ENCODE measurements at regions not wholly inside any gene's neighbourhood (a gene's known extent, or its start where the extent isn't known, plus 50 kb on each side); places are given as distances from the start of the nearest gene placed in this dataset.

DNA sequence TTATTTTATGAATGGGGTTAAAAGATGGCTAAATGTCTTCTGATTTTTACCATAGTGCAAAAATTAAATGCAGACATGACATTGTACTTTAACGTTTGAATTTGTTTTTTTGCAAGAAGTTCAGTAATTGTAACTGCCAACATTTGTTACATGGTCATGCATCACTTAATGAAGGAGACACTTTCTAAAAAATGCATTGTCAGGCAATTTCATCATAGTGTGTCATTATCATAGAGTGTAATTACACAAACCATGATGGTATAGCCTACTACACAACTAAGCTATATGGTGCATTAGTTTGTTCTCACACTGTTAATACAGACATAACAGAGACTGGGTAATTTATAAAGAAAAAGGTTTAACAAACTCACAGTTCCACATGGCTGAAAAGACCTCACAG, 50.0 kb upstream of the NAA35 start:
- no peaks in the 10 kb centered on the region for H3K9me3 ChIP-seq (replicated peaks; ENCODE audit: control insufficient read depth, insufficient read depth, low read length)
- no peaks in the 10 kb centered on the region for H3K4me1 ChIP-seq (ENCODE audit: control insufficient read depth, insufficient read depth, low read length)
- BruUV-seq (replicated peaks) = no TSS peak
- H3K79me2 ChIP-seq (ENCODE audit: control insufficient read depth, insufficient read depth, low read length) = no peaks in the 10 kb centered on the region
- no peak overlapping the region for H3K4me2 ChIP-seq (ENCODE audit: control insufficient read depth, insufficient read depth)
- no peaks in the 10 kb centered on the region for H3K27me3 ChIP-seq (replicated peaks in 1 of 2; ENCODE audit: control insufficient read depth in 2 of 2, insufficient read depth in 2 of 2, low read length in 1 of 2)
- ATAC-seq (no peak), DNase-seq (ENCODE audit: low read depth, low spot score) (no peak), FAIRE-seq (no peak)
- CTCF ChIA-PET = no interaction called here
- RAD21 ChIA-PET (ENCODE audit: unreplicated experiment) = no interaction called here
- no peaks in the 10 kb centered on the region for H3K36me3 ChIP-seq (ENCODE audit: control insufficient read depth in 2 of 2, insufficient read depth in 2 of 2, low read length in 1 of 2)
- POLR2A ChIA-PET = interaction anchor here (0.6 kb wide), 1 partner anchor 64 kb away, joined by 4 read pairs; no protein-coding TSS in a partner anchor
- intact Hi-C loops (cut with micrococcal nuclease; ENCODE audit: unreplicated experiment) = no loop called here
- no peaks in the 10 kb centered on the region for H4K20me1 ChIP-seq (ENCODE audit: control insufficient read depth, insufficient read depth)
- WGBS (ENCODE audit: insufficient coverage, insufficient replicate concordance, low lambda C conversion rate, missing lambda C conversion rate) = 44% methylated on average over 1 of the region's 1 CpG
- TF ChIP-seq, protein P1, sequence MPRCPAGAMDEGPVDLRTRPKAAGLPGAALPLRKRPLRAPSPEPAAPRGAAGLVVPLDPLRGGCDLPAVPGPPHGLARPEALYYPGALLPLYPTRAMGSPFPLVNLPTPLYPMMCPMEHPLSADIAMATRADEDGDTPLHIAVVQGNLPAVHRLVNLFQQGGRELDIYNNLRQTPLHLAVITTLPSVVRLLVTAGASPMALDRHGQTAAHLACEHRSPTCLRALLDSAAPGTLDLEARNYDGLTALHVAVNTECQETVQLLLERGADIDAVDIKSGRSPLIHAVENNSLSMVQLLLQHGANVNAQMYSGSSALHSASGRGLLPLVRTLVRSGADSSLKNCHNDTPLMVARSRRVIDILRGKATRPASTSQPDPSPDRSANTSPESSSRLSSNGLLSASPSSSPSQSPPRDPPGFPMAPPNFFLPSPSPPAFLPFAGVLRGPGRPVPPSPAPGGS (IDR thresholded peaks at IDR 0.05; ENCODE audit: borderline replicate concordance, insufficient read depth, low read depth, low read length, poor library complexity, severe bottlenecking) = no peak
- TF ChIP-seq SMARCA5 (IDR thresholded peaks at IDR 0.05) (no peak), CHD2 (IDR thresholded peaks at IDR 0.05; ENCODE audit: borderline replicate concordance, low read depth, low read length) (no peak), CREM (IDR thresholded peaks at IDR 0.05; ENCODE audit: low read depth) (no peak), HDAC6 (IDR thresholded peaks at IDR 0.05; ENCODE audit: unreplicated experiment) (no peak), CHD4 (IDR thresholded peaks at IDR 0.05) (no peak), IKZF1 (conservative IDR thresholded peaks at IDR 0.05) (no peak), BCL11A (IDR thresholded peaks at IDR 0.05; ENCODE audit: low read depth, low read length) (no peak), MXI1 (IDR thresholded peaks at IDR 0.05; ENCODE audit: low read depth, low read length) (no peak), GABPA (IDR thresholded peaks at IDR 0.05; ENCODE audit: low read depth) (no peak), BMI1 (IDR thresholded peaks at IDR 0.05; ENCODE audit: borderline replicate concordance) (no peak), MTA2 (IDR thresholded peaks at IDR 0.05; ENCODE audit: low read depth) (no peak)
- TF ChIP-seq, protein P2, sequence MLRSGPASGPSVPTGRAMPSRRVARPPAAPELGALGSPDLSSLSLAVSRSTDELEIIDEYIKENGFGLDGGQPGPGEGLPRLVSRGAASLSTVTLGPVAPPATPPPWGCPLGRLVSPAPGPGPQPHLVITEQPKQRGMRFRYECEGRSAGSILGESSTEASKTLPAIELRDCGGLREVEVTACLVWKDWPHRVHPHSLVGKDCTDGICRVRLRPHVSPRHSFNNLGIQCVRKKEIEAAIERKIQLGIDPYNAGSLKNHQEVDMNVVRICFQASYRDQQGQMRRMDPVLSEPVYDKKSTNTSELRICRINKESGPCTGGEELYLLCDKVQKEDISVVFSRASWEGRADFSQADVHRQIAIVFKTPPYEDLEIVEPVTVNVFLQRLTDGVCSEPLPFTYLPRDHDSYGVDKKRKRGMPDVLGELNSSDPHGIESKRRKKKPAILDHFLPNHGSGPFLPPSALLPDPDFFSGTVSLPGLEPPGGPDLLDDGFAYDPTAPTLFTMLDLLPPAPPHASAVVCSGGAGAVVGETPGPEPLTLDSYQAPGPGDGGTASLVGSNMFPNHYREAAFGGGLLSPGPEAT (IDR thresholded peaks at IDR 0.05; ENCODE audit: low read depth) = no peak
- TF ChIP-seq, protein P3, sequence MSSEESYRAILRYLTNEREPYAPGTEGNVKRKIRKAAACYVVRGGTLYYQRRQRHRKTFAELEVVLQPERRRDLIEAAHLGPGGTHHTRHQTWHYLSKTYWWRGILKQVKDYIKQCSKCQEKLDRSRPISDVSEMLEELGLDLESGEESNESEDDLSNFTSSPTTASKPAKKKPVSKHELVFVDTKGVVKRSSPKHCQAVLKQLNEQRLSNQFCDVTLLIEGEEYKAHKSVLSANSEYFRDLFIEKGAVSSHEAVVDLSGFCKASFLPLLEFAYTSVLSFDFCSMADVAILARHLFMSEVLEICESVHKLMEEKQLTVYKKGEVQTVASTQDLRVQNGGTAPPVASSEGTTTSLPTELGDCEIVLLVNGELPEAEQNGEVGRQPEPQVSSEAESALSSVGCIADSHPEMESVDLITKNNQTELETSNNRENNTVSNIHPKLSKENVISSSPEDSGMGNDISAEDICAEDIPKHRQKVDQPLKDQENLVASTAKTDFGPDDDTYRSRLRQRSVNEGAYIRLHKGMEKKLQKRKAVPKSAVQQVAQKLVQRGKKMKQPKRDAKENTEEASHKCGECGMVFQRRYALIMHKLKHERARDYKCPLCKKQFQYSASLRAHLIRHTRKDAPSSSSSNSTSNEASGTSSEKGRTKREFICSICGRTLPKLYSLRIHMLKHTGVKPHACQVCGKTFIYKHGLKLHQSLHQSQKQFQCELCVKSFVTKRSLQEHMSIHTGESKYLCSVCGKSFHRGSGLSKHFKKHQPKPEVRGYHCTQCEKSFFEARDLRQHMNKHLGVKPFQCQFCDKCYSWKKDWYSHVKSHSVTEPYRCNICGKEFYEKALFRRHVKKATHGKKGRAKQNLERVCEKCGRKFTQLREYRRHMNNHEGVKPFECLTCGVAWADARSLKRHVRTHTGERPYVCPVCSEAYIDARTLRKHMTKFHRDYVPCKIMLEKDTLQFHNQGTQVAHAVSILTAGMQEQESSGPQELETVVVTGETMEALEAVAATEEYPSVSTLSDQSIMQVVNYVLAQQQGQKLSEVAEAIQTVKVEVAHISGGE (CRISPR knock-in tag; IDR thresholded peaks at IDR 0.05) = no peak
- H3K9ac ChIP-seq (ENCODE audit: control insufficient read depth, insufficient read depth, low read length) = no peak overlapping the region
- SMC1A ChIA-PET (ENCODE audit: uncharacterized antibody, unreplicated experiment) = interaction anchor here (0.8 to 1.1 kb wide), 2 partner anchors 9 to 12 kb away, joined by 3 read pairs; no protein-coding TSS in a partner anchor
- in situ Hi-C loops (cut with MboI) = no loop called here
- H3K27ac ChIP-seq (ENCODE audit: control insufficient read depth, insufficient read depth) = no peak overlapping the region
- no peak overlapping the region for H3K4me3 ChIP-seq
- no peak overlapping the region for H2AFZ ChIP-seq (ENCODE audit: control insufficient read depth, low read depth, low read length)

Measured in GM12878 (cell line).